ENCODE measurements at regions not wholly inside any gene's neighbourhood (a gene's known extent, or its start where the extent isn't known, plus 50 kb on each side); places are given as distances from the start of the nearest gene placed in this dataset.

DNA sequence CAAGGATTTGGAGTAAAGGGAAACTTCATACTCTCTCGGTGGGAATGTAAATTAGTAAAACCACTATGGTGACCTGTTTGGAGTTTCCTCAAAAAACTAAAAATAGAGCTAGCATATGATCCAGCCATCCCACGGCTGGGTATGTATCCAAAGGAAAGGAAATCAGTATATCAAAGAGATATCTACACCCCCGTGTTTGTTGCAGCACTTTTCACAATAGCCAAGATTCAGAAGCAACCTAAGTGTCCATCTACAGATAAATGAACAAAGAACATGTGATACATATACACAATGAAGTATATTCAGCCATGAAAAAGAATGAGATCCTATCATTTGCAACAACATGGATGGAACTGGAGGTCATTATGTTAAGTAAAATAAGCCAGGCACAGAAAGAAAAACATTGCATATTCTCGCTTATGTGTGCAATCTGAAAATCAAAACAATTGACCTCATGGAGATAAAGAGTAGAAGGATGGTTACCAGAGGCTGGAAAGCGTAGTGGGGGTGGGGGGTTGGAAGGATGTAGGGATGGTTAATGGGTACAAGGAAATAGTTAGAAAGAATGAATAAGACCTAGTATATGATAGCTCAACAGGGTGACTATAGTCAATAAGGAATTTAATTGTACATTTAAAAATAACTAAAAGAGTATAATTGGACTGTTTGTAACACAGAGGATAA is 468.0 kb downstream of the BCAT1 start:
- TF ChIP-seq CTCF (IDR thresholded peaks at IDR 0.05; ENCODE audit: extremely low read depth in 1 of 2, insufficient read depth in 1 of 2, low read depth in 1 of 2, low read length in 2 of 2), result no peak
- TF ChIP-seq POLR2AphosphoS5 (IDR thresholded peaks at IDR 0.05; ENCODE audit: insufficient read depth, low read depth, low read length), result no peak
- TF ChIP-seq GATA2 (IDR thresholded peaks at IDR 0.05; ENCODE audit: insufficient read depth, insufficient read length, low read depth, low read length), result no peak
- no peak for TF ChIP-seq POLR2A (IDR thresholded peaks at IDR 0.05; ENCODE audit: low read depth, low read length)
- TF ChIP-seq, protein P1, sequence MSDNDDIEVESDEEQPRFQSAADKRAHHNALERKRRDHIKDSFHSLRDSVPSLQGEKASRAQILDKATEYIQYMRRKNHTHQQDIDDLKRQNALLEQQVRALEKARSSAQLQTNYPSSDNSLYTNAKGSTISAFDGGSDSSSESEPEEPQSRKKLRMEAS (IDR thresholded peaks at IDR 0.05; ENCODE audit: insufficient read depth, insufficient read length), result no peak
- TF ChIP-seq EZH2 (IDR thresholded peaks at IDR 0.05; ENCODE audit: borderline replicate concordance, low read depth, low read length, severe bottlenecking), result no peak
- TF ChIP-seq MYC (IDR thresholded peaks at IDR 0.05; ENCODE audit: low read depth, low read length), result no peak
